Astrocyte (in vitro differentiated cells and primary cell): ENCODE measurements at regions not wholly inside any gene's neighbourhood (a gene's known extent, or its start where the extent isn't known, plus 50 kb on each side); places are given as distances from the start of the nearest gene placed in this dataset.

ENCODE experiments used
- DNase-seq: peaks from one replicate; pipeline ENCODE4 v3.0.0-alpha.2; 2010; ENCODE audit warnings: low read depth
- FAIRE-seq: peaks from 2 replicates; lab custom pipeline; 2011; peaks lifted over from hg19 to GRCh38; lab: Jason Lieb, UNC
- H2AFZ ChIP-seq: 2 replicates; pipeline ENCODE4 v1.6.0; 2012; ENCODE audit warnings: low read depth, low read length, inconsistent platforms
- H3K27ac ChIP-seq: 2 replicates; pipeline ENCODE4 v1.5.1; 2011; ENCODE audit warnings: low read depth, low read length, inconsistent platforms
- H3K27me3 ChIP-seq: 2 replicates; pipeline ENCODE4 v1.6.0; 2011; ENCODE audit warnings: low read length, inconsistent platforms; ENCODE audit not compliant: insufficient read depth
- H3K36me3 ChIP-seq: 2 replicates; pipeline ENCODE4 v1.5.1; 2011; ENCODE audit warnings: low read length, inconsistent platforms; ENCODE audit not compliant: insufficient read depth
- H3K4me1 ChIP-seq: 2 replicates; pipeline ENCODE4 v1.5.1; 2011; ENCODE audit warnings: low read length, inconsistent platforms; ENCODE audit not compliant: insufficient read depth
- H3K4me2 ChIP-seq: 2 replicates; pipeline ENCODE4 v1.6.0; 2012; ENCODE audit warnings: low read length, inconsistent platforms
- H3K4me3 ChIP-seq: 2 replicates; pipeline ENCODE4 v1.5.1; 2011; ENCODE audit warnings: low read depth, mild to moderate bottlenecking, low read length, inconsistent platforms; ENCODE audit not compliant: insufficient read depth
- H3K79me2 ChIP-seq: 2 replicates; pipeline ENCODE4 v1.6.0; 2012; ENCODE audit warnings: mild to moderate bottlenecking, low read length, inconsistent platforms; ENCODE audit not compliant: insufficient read depth
- H3K9ac ChIP-seq: 2 replicates; pipeline ENCODE4 v1.6.0; 2012; ENCODE audit warnings: mild to moderate bottlenecking, low read length, inconsistent platforms
- H3K9me3 ChIP-seq: 2 replicates; pipeline ENCODE4 v1.5.1; 2012; ENCODE audit warnings: low read depth, mild to moderate bottlenecking, low read length, inconsistent platforms; ENCODE audit not compliant: insufficient read depth
- H4K20me1 ChIP-seq: 2 replicates; pipeline ENCODE4 v1.6.0; 2012; ENCODE audit warnings: low read length, inconsistent platforms; ENCODE audit not compliant: insufficient read depth
- H3K27ac Mint-ChIP-seq: one replicate; pipeline ENCODE4 v1.8.0; 2021; ENCODE audit warnings: mild to moderate bottlenecking, mixed read lengths; ENCODE audit not compliant: unreplicated experiment
- H3K27me3 Mint-ChIP-seq: one replicate; pipeline ENCODE4 v1.8.0; 2021; ENCODE audit warnings: low read depth, mixed read lengths; ENCODE audit not compliant: unreplicated experiment
- H3K36me3 Mint-ChIP-seq: one replicate; pipeline ENCODE4 v1.8.0; 2021; ENCODE audit warnings: low read depth, mixed read lengths; ENCODE audit not compliant: unreplicated experiment
- H3K4me1 Mint-ChIP-seq: one replicate; pipeline ENCODE4 v1.8.0; 2021; ENCODE audit warnings: low read depth, mixed read lengths; ENCODE audit not compliant: unreplicated experiment
- H3K4me3 Mint-ChIP-seq: one replicate; pipeline ENCODE4 v1.8.0; 2021; ENCODE audit warnings: mild to moderate bottlenecking, moderate library complexity, mixed read lengths; ENCODE audit not compliant: unreplicated experiment
- H3K9me3 Mint-ChIP-seq: one replicate; pipeline ENCODE4 v1.8.0; 2021; ENCODE audit warnings: mild to moderate bottlenecking, mixed read lengths; ENCODE audit not compliant: unreplicated experiment
- CTCF ChIP-seq: IDR thresholded peaks from 2 replicates; pipeline ENCODE4 v1.5.1; 2011; ENCODE audit warnings: low read depth, mild to moderate bottlenecking, inconsistent platforms, low read length, moderate library complexity; ENCODE audit not compliant: insufficient read depth
- EZH2 ChIP-seq: IDR thresholded peaks from 2 replicates; pipeline ENCODE4 v1.6.1; 2012; ENCODE audit warnings: mild to moderate bottlenecking, low read length, inconsistent platforms; ENCODE audit not compliant: insufficient read depth

DNA sequence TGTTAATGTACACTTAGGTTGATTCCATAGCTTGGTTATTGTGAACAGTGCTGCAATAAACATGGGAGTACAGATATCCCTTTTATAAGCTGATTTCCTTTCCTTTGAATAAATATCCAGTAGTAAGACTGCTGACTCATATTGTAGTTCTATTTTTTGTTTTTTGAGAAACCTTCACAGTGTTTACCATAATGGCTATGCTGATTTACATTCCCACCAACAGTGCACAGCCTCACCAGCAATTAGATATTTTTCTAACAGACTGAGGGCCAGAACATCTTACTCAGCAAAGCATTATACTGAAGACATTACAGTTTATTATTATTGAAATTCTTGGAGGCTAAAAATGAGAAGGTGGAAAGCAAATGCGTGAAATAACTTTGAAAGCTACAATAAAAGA is 187.3 kb upstream of the HEY2 start:
- Histone ChIP-seq H3K79me2 (no peaks in the 10 kb centered on the region), H4K20me1 (no peaks in the 10 kb centered on the region), H2AFZ (no peak overlapping the region), H3K9ac (no peak overlapping the region), H3K36me3 (no peaks in the 10 kb centered on the region), H3K4me2 (no peak overlapping the region), H3K27ac (no peak overlapping the region), H3K4me1 (no peaks in the 10 kb centered on the region), H3K27me3 (no peaks in the 10 kb centered on the region), H3K4me3 (no peak overlapping the region), H3K9me3 (no peaks in the 10 kb centered on the region)
- TF ChIP-seq CTCF (no peak), EZH2 (no peak)
- DNase-seq, result no peak
- H3K36me3 Mint-ChIP-seq, result no peaks in the 10 kb centered on the region
- H3K9me3 Mint-ChIP-seq, result no peaks in the 10 kb centered on the region
- no peak overlapping the region for H3K27ac Mint-ChIP-seq
- H3K4me1 Mint-ChIP-seq, result peaks cover 7% of the 10 kb centered on the region
- no peaks in the 10 kb centered on the region for H3K27me3 Mint-ChIP-seq
- no peak overlapping the region for H3K4me3 Mint-ChIP-seq
- no peak for FAIRE-seq

DNA sequence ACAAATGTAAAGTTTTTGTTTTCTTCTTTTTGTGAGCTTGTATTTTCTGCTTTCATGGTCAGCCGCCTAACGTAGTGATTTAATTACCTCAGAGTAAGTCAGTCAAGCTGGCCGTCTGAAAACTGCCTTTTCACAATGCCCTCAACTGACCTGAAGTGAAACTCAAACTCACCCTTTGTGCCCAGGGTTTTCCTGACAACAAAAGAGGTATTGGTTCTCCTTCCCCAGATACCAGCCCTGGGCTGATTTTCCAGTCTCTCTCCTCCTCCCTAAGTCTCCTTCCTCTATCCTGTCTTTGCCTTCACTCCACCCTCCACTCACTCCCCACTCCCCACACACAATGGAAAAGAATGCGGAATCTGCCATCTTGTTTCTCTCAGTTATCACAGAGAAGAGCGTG is 184.5 kb upstream of the HEY2 start:
- peaks cover 7% of the 10 kb centered on the region for H3K4me1 Mint-ChIP-seq
- no peaks in the 10 kb centered on the region for H3K4me1 ChIP-seq
- no peak overlapping the region for H3K4me2 ChIP-seq
- DNase-seq (no peak), FAIRE-seq (no peak)
- no peaks in the 10 kb centered on the region for H3K27me3 Mint-ChIP-seq
- H4K20me1 ChIP-seq, result no peaks in the 10 kb centered on the region
- no peak overlapping the region for H3K4me3 ChIP-seq
- H3K9ac ChIP-seq, result no peak overlapping the region
- H3K9me3 ChIP-seq, result no peaks in the 10 kb centered on the region
- no peaks in the 10 kb centered on the region for H3K79me2 ChIP-seq
- H3K36me3 ChIP-seq, result no peaks in the 10 kb centered on the region
- no peaks in the 10 kb centered on the region for H3K9me3 Mint-ChIP-seq
- H3K36me3 Mint-ChIP-seq, result no peaks in the 10 kb centered on the region
- no peak overlapping the region for H3K27ac ChIP-seq
- H2AFZ ChIP-seq, result no peak overlapping the region
- TF ChIP-seq CTCF (no peak), EZH2 (no peak)
- no peak overlapping the region for H3K27ac Mint-ChIP-seq
- no peak overlapping the region for H3K4me3 Mint-ChIP-seq
- H3K27me3 ChIP-seq, result no peaks in the 10 kb centered on the region

GRCh38 chr6:125567407-125567806 is 182.0 kb upstream of the HEY2 start:
- H3K27ac Mint-ChIP-seq, result no peak overlapping the region
- no peak overlapping the region for H3K4me3 Mint-ChIP-seq
- H3K36me3 Mint-ChIP-seq, result no peaks in the 10 kb centered on the region
- Histone ChIP-seq H3K79me2 (no peaks in the 10 kb centered on the region), H3K9ac (no peak overlapping the region), H3K9me3 (no peaks in the 10 kb centered on the region), H3K27me3 (no peaks in the 10 kb centered on the region), H3K27ac (no peak overlapping the region), H2AFZ (no peak overlapping the region), H3K4me2 (no peak overlapping the region), H4K20me1 (no peaks in the 10 kb centered on the region), H3K4me3 (no peak overlapping the region), H3K36me3 (no peaks in the 10 kb centered on the region), H3K4me1 (no peaks in the 10 kb centered on the region)
- no peaks in the 10 kb centered on the region for H3K27me3 Mint-ChIP-seq
- no peaks in the 10 kb centered on the region for H3K9me3 Mint-ChIP-seq
- FAIRE-seq (no peak), DNase-seq (no peak)
- no peak for TF ChIP-seq CTCF
- TF ChIP-seq EZH2, result no peak
- H3K4me1 Mint-ChIP-seq, result peaks cover 7% of the 10 kb centered on the region
